GM23248 (cell line): ENCODE measurements at regions not wholly inside any gene's neighbourhood (a gene's known extent, or its start where the extent isn't known, plus 50 kb on each side); places are given as distances from the start of the nearest gene placed in this dataset.

ENCODE experiments used
- DNase-seq: peaks from one replicate; pipeline ENCODE4 v3.0.0-alpha.2; 2015
- H2AFZ ChIP-seq: fragments of 200-600 bp; sonication (generic); 2 replicates; pipeline ENCODE4 v1.6.1; 2016; ENCODE audit warnings: antibody characterized with exemption
- H3F3A ChIP-seq: fragments of 200-600 bp; sonication (generic); 2 replicates; pipeline ENCODE4 v1.6.1; 2016; ENCODE audit warnings: mild to moderate bottlenecking, antibody characterized with exemption, mixed run types; ENCODE audit not compliant: insufficient read depth
- H3K27ac ChIP-seq: fragments of 200-600 bp; sonication (generic); 2 replicates; pipeline ENCODE4 v1.5.1; 2016; ENCODE audit warnings: mild to moderate bottlenecking
- H3K27me3 ChIP-seq: fragments of 200-600 bp; sonication (generic); replicated peaks from 2 replicates; pipeline ENCODE4 v1.6.1; 2016; ENCODE audit warnings: mild to moderate bottlenecking; ENCODE audit not compliant: insufficient read depth
- H3K36me3 ChIP-seq: fragments of 200-600 bp; sonication (generic); 2 replicates; pipeline ENCODE4 v1.6.1; 2016; ENCODE audit warnings: low read depth, mild to moderate bottlenecking
- H3K4me1 ChIP-seq: fragments of 200-600 bp; sonication (generic); 2 replicates; pipeline ENCODE4 v1.6.1; 2016; ENCODE audit warnings: mild to moderate bottlenecking; ENCODE audit not compliant: insufficient read depth
- H3K4me2 ChIP-seq: fragments of 200-600 bp; sonication (generic); one replicate; pipeline ENCODE4 v1.6.1; 2016; ENCODE audit warnings: mild to moderate bottlenecking; ENCODE audit not compliant: unreplicated experiment
- H3K4me3 ChIP-seq: fragments of 200-600 bp; sonication (generic); 2 replicates; pipeline ENCODE4 v1.5.1; 2016; ENCODE audit warnings: mild to moderate bottlenecking
- H3K79me2 ChIP-seq: fragments of 200-600 bp; sonication (generic); 2 replicates; pipeline ENCODE4 v1.6.1; 2016; ENCODE audit warnings: mild to moderate bottlenecking; ENCODE audit not compliant: insufficient read depth
- H3K9ac ChIP-seq: fragments of 200-600 bp; sonication (generic); 2 replicates; pipeline ENCODE4 v1.6.1; 2016; ENCODE audit warnings: mild to moderate bottlenecking
- H3K9me2 ChIP-seq: fragments of 200-600 bp; sonication (generic); 2 replicates; pipeline ENCODE4 v1.6.1; 2016; ENCODE audit warnings: mixed run types, mild to moderate bottlenecking, moderate library complexity; ENCODE audit not compliant: insufficient read depth
- H3K9me3 ChIP-seq: fragments of 200-600 bp; sonication (generic); one replicate; pipeline ENCODE4 v1.6.1; 2017; ENCODE audit warnings: low read depth
- H4K20me1 ChIP-seq: fragments of 200-600 bp; sonication (generic); 2 replicates; pipeline ENCODE4 v1.6.0; 2016; ENCODE audit not compliant: insufficient read depth
- EZH2 ChIP-seq: fragments of 200-600 bp; sonication (generic); IDR thresholded peaks from 2 replicates; pipeline ENCODE4 v1.6.1; 2018; ENCODE audit warnings: antibody characterized with exemption, mild to moderate bottlenecking; ENCODE audit not compliant: insufficient read depth, poor library complexity, severe bottlenecking
- EZH2phosphoT487 ChIP-seq: fragments of 200-600 bp; sonication (generic); IDR thresholded peaks from 2 replicates; pipeline ENCODE4 v1.6.1; 2018; ENCODE audit warnings: antibody characterized with exemption, moderate library complexity, mild to moderate bottlenecking, low read depth; ENCODE audit not compliant: insufficient read depth
- WGBS, 2 experiments: methylation state at CpG; one replicate each; pipeline ENCODE4 v1.1.6; 2015 to 2017; ENCODE audit warnings: low lambda C conversion rate in 2 of 2, low coverage in 1 of 2; ENCODE audit errors: missing lambda C conversion rate in 2 of 2; 5-methylcytosine and 5-hydroxymethylcytosine counted together
- in situ Hi-C: fragments of 300-500 bp; cut with MboI; formaldehyde crosslinking; loops from 2 replicates; pipeline ENCODE4 v1.15.0; 2020

DNA sequence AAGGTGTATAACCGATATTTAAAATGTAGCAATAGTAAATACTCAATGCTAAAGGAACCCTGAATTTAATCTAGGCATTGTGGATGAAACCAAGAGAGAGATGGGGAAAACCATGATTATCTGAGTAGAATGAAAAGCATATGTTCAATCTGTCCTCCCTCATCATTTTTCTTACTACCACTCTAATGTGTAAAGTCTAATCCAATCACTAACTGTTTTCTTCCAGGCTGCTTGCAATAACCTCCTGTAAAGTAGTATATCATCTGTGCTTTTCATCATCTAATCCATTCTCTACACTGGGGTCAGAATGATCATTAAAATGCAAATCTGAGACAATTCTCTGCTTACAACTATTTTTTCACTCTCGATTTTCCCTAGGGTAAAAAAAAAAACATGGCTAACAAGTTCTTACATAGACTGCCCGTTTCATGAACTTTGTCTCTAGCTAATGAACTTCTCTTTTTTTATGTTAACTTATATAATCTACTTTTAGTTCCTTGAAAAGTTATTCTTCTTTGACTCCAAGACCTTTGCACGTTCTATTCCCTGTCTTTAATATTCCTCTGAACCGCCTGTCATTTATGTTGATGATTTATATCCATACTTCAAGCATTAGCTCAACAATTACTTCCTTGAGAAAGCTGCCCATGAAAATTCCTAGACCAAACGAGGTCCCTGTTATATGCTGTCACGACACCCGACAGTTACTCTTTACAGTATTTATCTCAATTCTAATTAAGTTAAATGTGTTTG is 94.7 kb upstream of the SLC8A1 start:
- Histone ChIP-seq H3K27me3 (no peaks in the 10 kb centered on the region), H3K4me2 (no peak overlapping the region), H3K36me3 (no peaks in the 10 kb centered on the region), H3K9me2 (no peaks in the 10 kb centered on the region), H3K27ac (no peak overlapping the region), H3K9me3 (no peaks in the 10 kb centered on the region), H2AFZ (no peak overlapping the region), H3K4me1 (no peaks in the 10 kb centered on the region), H3K4me3 (no peak overlapping the region), H3F3A (no peaks in the 10 kb centered on the region), H3K79me2 (no peaks in the 10 kb centered on the region), H4K20me1 (no peaks in the 10 kb centered on the region), H3K9ac (no peak overlapping the region)
- no peak for DNase-seq
- WGBS, 2 experiments, result 63 to 69% methylated on average over 8 of the region's 8 CpGs
- no peak for TF ChIP-seq EZH2phosphoT487
- no peak for TF ChIP-seq EZH2
- in situ Hi-C loops, result no loop called here

DNA sequence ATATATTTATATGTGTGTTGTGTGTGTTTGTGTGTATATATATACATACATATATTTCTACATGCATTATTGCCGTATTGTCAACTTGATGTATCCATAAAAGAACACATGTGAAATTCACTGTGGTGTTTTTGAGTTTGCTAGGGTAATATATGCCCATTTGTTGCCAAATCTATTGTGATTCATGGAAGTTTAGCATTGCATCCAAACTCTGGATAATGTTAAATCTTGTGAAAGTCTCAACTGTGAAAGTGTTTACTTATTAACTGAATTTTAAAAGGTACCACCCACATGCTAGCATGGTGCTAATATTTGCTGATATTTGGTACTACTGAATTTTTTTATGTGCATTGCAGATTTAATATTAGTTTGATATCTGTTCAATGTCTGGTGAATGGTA is 96.6 kb upstream of the SLC8A1 start:
- no peaks in the 10 kb centered on the region for H3K27me3 ChIP-seq
- no peak overlapping the region for H3K27ac ChIP-seq
- H3K9ac ChIP-seq, result no peak overlapping the region
- H3K79me2 ChIP-seq, result no peaks in the 10 kb centered on the region
- no peaks in the 10 kb centered on the region for H3K9me3 ChIP-seq
- no peaks in the 10 kb centered on the region for H3F3A ChIP-seq
- in situ Hi-C loops, result no loop called here
- no peak overlapping the region for H3K4me3 ChIP-seq
- no peaks in the 10 kb centered on the region for H4K20me1 ChIP-seq
- no peaks in the 10 kb centered on the region for H3K36me3 ChIP-seq
- H3K4me2 ChIP-seq, result no peak overlapping the region
- no peak overlapping the region for H2AFZ ChIP-seq
- DNase-seq, result no peak
- H3K9me2 ChIP-seq, result no peaks in the 10 kb centered on the region
- 88 to 96% methylated on average over 1 of the region's 1 CpG for WGBS, 2 experiments
- no peak for TF ChIP-seq EZH2
- TF ChIP-seq EZH2phosphoT487, result no peak
- no peaks in the 10 kb centered on the region for H3K4me1 ChIP-seq

DNA sequence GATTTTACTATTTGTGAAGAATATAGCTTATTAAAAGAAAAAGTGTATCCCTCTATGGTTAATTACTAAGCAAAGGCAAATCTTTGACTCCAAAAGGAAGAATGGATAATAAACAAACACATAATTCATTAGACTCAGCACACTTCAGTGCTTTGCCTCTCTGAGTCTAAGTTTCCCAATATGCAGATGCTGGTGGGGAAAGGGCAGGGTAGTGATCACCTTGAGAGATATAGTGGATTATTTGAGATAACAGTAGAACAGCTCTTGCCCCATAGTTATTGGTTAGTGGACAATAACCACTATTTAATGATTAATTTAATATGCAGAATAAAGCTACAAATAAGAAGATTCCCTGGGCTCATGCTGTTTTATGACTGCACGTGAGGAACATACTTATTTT is 98.2 kb upstream of the SLC8A1 start:
- Histone ChIP-seq H3K79me2 (no peaks in the 10 kb centered on the region), H3K9ac (no peak overlapping the region), H2AFZ (no peak overlapping the region), H3K9me2 (no peaks in the 10 kb centered on the region), H3K4me1 (no peaks in the 10 kb centered on the region), H3K36me3 (no peaks in the 10 kb centered on the region), H3K9me3 (no peaks in the 10 kb centered on the region), H4K20me1 (no peaks in the 10 kb centered on the region), H3F3A (no peaks in the 10 kb centered on the region), H3K4me3 (no peak overlapping the region), H3K27me3 (no peaks in the 10 kb centered on the region), H3K27ac (no peak overlapping the region), H3K4me2 (no peak overlapping the region)
- in situ Hi-C loops, result no loop called here
- DNase-seq, result no peak
- 92 to 93% methylated on average over 1 of the region's 1 CpG for WGBS, 2 experiments
- TF ChIP-seq EZH2phosphoT487 (no peak), EZH2 (no peak)

- Histone ChIP-seq H3K4me3 (no peak overlapping the region), H3K27me3 (no peaks in the 10 kb centered on the region), H3K36me3 (no peaks in the 10 kb centered on the region), H3K4me1 (no peaks in the 10 kb centered on the region), H3K9me2 (no peaks in the 10 kb centered on the region), H2AFZ (no peak overlapping the region), H3K27ac (no peak overlapping the region), H3K9me3 (no peaks in the 10 kb centered on the region), H3K79me2 (no peaks in the 10 kb centered on the region), H3F3A (no peaks in the 10 kb centered on the region), H3K9ac (no peak overlapping the region), H3K4me2 (no peak overlapping the region), H4K20me1 (no peaks in the 10 kb centered on the region)
- TF ChIP-seq EZH2 (no peak), EZH2phosphoT487 (no peak)
- in situ Hi-C loops, result no loop called here
- 94 to 98% methylated on average over 3 of the region's 3 CpGs for WGBS, 2 experiments
- DNase-seq, result no peak
Measured at GRCh38 chr2:40551081-40551480, 99.2 kb upstream of the SLC8A1 start.
